ENCODE measurements at regions not wholly inside any gene's neighbourhood (a gene's known extent, or its start where the extent isn't known, plus 50 kb on each side); places are given as distances from the start of the nearest gene placed in this dataset.
A peak's percentile ranks its signal among the peaks of the same experiment; 100 is the strongest.

DNA sequence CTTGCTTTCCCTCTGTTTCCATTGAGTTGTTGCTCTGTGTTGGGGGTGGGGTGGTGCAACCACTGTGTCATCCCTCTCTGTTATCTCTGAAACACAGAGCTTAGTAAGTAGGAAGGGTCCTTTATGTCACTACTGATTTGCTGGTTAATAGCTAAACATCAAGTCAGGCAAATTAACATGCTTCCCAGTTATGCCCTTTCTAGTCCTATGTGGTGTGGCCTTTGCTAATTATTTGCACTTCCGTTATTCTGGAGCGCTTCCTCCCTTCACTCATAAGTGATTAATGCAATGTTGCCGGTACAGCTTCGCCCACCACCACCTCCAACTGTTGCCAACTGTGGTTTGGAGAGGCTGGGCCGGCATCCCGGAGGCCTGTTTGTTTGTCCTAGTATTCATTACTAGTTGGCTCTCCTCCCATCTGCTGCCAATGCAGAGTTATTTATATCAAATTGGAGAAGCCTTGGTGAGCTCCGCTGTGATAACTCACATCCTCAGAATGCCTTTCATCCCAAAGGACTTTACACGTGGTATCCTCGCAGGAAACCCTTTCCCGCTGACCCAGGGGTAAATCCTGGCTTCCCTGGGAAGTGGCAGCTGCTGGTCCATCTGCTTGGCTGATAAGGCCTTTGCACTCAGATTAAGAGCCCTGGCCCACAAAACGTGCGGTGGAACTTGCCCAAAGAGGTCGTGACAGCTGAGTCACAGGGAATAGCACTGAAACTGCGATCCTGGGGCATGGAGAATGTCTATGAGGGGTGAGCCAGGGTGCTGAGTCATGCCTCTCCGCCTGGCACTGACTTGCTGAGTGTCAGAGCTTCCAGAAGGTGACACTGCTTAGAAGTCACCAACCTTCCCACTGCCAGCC lies 72.0 kb upstream of the ZCCHC2 start:
- TF ChIP-seq, protein P1, sequence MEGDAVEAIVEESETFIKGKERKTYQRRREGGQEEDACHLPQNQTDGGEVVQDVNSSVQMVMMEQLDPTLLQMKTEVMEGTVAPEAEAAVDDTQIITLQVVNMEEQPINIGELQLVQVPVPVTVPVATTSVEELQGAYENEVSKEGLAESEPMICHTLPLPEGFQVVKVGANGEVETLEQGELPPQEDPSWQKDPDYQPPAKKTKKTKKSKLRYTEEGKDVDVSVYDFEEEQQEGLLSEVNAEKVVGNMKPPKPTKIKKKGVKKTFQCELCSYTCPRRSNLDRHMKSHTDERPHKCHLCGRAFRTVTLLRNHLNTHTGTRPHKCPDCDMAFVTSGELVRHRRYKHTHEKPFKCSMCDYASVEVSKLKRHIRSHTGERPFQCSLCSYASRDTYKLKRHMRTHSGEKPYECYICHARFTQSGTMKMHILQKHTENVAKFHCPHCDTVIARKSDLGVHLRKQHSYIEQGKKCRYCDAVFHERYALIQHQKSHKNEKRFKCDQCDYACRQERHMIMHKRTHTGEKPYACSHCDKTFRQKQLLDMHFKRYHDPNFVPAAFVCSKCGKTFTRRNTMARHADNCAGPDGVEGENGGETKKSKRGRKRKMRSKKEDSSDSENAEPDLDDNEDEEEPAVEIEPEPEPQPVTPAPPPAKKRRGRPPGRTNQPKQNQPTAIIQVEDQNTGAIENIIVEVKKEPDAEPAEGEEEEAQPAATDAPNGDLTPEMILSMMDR (IDR thresholded peaks at IDR 0.05; ENCODE audit: low read depth, low read length), result no peak
- peak; percentile 72 to 83 for DNase-seq (ENCODE audit: low read depth in 2 of 2)
- H3K4me3 ChIP-seq (replicated peaks in 1 of 2; ENCODE audit: low read depth in 2 of 2, low read length in 2 of 2), result no peak overlapping the region

DNA sequence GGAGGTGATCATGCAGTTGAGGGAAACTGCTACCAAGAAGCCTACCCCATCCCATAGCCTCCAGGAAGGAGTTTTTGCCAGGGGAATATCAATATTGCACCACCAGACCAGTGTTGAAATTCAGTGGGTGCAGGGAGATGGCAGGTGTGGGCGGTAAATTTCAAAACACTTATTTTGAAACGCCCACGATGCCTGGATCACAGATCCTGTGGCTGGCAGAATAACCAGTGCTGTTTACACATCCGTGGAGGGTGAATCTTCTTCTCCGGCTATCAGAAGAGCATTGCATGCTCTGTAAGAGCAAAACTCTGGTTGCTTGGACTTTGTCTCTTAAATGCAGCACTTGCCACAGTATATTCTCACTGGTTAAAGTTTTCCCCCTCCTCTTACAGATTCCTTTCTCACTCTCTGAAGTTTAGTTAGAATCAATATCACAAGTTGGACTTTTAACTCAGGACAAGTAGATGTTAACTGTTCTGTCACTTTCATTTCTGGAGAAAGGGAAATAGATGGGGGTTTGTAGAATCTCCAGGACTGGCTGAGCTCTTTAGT lies 70.5 kb upstream of the ZCCHC2 start:
- TF ChIP-seq, protein P1 (IDR thresholded peaks at IDR 0.05; ENCODE audit: low read depth, low read length), result no peak
- H3K4me3 ChIP-seq (replicated peaks in 1 of 2; ENCODE audit: low read depth in 2 of 2, low read length in 2 of 2), result no peak overlapping the region
- DNase-seq (ENCODE audit: low read depth in 2 of 2), result peak; percentile 49 to 52

DNA sequence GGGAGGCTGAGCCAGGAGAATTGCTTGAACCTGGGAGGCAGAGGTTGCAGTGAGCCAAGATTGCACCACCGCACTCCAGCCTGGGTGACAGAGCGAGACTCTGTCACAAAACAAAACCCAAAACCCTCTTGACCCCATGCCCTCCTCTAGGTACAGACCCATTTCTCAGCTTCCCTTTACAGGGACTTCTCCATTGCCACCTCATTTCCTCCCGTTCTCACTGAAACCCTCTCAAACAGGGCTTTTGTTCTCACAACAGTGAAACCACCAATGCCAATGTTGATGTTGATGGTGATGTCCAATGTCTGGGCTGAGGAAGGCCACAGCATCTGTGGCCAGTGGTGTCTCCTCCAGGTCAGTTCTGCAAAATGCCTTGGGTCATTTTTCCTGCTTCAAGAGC lies 69.0 kb upstream of the ZCCHC2 start:
- TF ChIP-seq, protein P1 (IDR thresholded peaks at IDR 0.05; ENCODE audit: low read depth, low read length), result no peak
- no peak overlapping the region for H3K4me3 ChIP-seq (replicated peaks in 1 of 2; ENCODE audit: low read depth in 2 of 2, low read length in 2 of 2)
- DNase-seq (ENCODE audit: low read depth in 2 of 2), result no peak

DNA sequence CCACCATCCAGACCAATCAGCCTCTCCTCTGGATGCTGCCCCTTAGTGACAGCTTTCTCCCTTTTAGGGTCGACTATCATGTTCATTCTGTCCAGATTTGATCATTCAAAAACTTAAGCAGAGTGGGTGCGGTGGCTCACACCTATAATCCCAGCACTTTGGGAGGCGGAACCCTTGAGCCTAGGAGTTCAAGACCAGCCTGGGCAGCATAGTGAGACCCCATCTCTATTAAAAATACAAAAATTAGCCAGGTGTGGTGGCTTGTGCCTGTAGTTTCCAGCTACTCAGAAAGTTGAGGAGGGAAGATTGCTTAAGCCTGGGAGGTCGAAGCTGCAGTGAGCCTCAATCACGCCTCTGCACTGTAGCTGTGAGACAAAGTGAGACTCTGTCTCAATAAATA lies 68.3 kb upstream of the ZCCHC2 start:
- H3K4me3 ChIP-seq (replicated peaks in 1 of 2; ENCODE audit: low read depth in 2 of 2, low read length in 2 of 2), result no peak overlapping the region
- DNase-seq (ENCODE audit: low read depth in 2 of 2), result no peak
- TF ChIP-seq, protein P1 (IDR thresholded peaks at IDR 0.05; ENCODE audit: low read depth, low read length), result no peak

DNA sequence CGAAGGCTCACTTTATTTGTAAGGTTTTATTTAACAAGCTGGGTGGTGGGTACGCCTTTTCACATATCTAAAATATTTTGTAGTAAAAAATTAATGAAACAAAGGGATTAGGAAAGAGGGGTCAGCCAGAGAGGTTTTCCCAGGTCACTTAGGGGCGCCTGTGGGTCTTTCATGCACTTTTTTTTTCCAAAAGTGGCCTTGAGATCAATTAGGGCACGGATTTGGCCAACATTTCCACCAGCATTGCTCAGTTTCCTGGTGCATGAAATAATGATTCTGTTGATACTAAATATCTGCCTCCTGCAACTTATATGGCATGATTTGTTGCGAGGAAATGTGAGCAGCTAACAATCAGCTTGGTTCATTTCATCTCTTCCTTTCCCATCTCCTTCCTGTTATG lies 67.6 kb upstream of the ZCCHC2 start:
- TF ChIP-seq, protein P1 (IDR thresholded peaks at IDR 0.05; ENCODE audit: low read depth, low read length), result no peak
- H3K4me3 ChIP-seq (replicated peaks in 1 of 2; ENCODE audit: low read depth in 2 of 2, low read length in 2 of 2), result no peak overlapping the region
- no peak for DNase-seq (ENCODE audit: low read depth in 2 of 2)

DNA sequence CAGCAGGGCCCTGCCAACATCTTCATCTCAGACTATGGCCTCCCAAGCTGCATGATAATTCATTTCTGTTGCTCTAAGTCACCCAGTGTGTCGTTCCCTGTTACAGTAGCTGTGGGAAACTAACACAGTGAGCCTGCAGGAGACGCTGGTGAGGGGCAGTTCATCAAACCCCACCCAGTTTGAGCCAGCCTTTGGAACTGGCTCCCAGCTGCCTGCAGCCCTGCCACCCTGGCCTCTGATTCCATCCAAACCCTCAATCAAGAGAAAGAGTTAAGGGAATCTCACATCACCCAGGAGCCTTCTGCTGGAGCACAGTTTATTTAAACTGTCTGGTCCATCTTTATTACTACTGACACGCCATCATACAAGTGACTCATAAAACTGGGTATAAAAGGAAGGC lies 64.9 kb upstream of the ZCCHC2 start:
- TF ChIP-seq, protein P1 (IDR thresholded peaks at IDR 0.05; ENCODE audit: low read depth, low read length), result no peak
- no peak for DNase-seq (ENCODE audit: low read depth in 2 of 2)
- H3K4me3 ChIP-seq (replicated peaks in 1 of 2; ENCODE audit: low read depth in 2 of 2, low read length in 2 of 2), result no peak overlapping the region
